ENCODE measurements at regions not wholly inside any gene's neighbourhood (a gene's known extent, or its start where the extent isn't known, plus 50 kb on each side); places are given as distances from the start of the nearest gene placed in this dataset.

GRCh38 chr12:76708296-76708695, 55.6 kb upstream of the ZDHHC17 start:
- no peak for DNase-seq

GRCh38 chr12:76711241-76711640, 52.7 kb upstream of the ZDHHC17 start:
- no peak for DNase-seq

GRCh38 chr12:76713130-76713529, 50.8 kb upstream of the ZDHHC17 start:
- DNase-seq, result no peak

GRCh38 chr12:76713986-76714385, 49.9 kb upstream of the ZDHHC17 start:
- DNase-seq, result no peak
